Upper lobe of left lung (tissue), 6 donors: ENCODE measurements at regions not wholly inside any gene's neighbourhood (a gene's known extent, or its start where the extent isn't known, plus 50 kb on each side); places are given as distances from the start of the nearest gene placed in this dataset.

Source experiments
- ATAC-seq, 2 donors: fragments of 200-7000 bp; cut with Tn5 transposase; one replicate each; pipeline ENCODE4 v1.9.1; 2022; ENCODE audit warnings: mild to moderate bottlenecking in 2 of 2, moderate library complexity in 2 of 2; ENCODE audit not compliant: low FRiP score in 2 of 2
- DNase-seq, 2 donors: peaks; one replicate each; pipeline ENCODE4 v3.0.0-alpha.2; 2019 to 2020
- H3K27ac ChIP-seq, 4 donors: fragments of 200-600 bp; sonication (generic); one replicate each; pipeline ENCODE4 v1.5.1; 2016 to 2019
- H3K27me3 ChIP-seq, 4 donors: fragments of 200-600 bp; sonication (generic); one replicate each; pipeline ENCODE4 v1.5.1; 2017 to 2019
- H3K36me3 ChIP-seq, 4 donors: fragments of 200-600 bp; sonication (generic); one replicate each; pipeline ENCODE4 v1.5.1; 2016 to 2019
- H3K4me1 ChIP-seq, 4 donors: fragments of 200-600 bp; sonication (generic); one replicate each; pipeline ENCODE4 v1.5.1; 2018 to 2019
- H3K4me3 ChIP-seq, 4 donors: fragments of 200-600 bp; sonication (generic); one replicate each; pipeline ENCODE4 v1.5.1; 2017 to 2019; ENCODE audit warnings: mild to moderate bottlenecking in 2 of 4, moderate library complexity in 1 of 4
- H3K9me3 ChIP-seq, 4 donors: fragments of 200-600 bp; sonication (generic); one replicate each; pipeline ENCODE4 v1.5.1; 2018 to 2019
- CTCF ChIP-seq, 6 experiments: fragments of 450-650 bp in 4 of 6; fragments of 200-600 bp in 2 of 6; sonication (generic) in 2 of 6; IDR thresholded peaks; one replicate each; pipeline ENCODE4 v1.5.1; 2016 to 2019; ENCODE audit warnings: antibody characterized with exemption in 6 of 6
- EP300 ChIP-seq, 4 donors: sonication (generic); formaldehyde crosslinking; IDR thresholded peaks; one replicate each; pipeline ENCODE4 v1.5.1; 2017; ENCODE audit warnings: antibody characterized with exemption in 4 of 4, control low read depth in 2 of 4
- POLR2A ChIP-seq, 4 donors: fragments of 450-650 bp; IDR thresholded peaks; one replicate each; pipeline ENCODE4 v1.5.1; 2016 to 2017; ENCODE audit warnings: antibody characterized with exemption in 4 of 4, mild to moderate bottlenecking in 2 of 4
- POLR2AphosphoS5 ChIP-seq, 2 donors: sonication (generic); formaldehyde crosslinking; IDR thresholded peaks; one replicate each; pipeline ENCODE4 v1.5.1; 2017; ENCODE audit warnings: antibody characterized with exemption in 2 of 2
- WGBS, 2 donors: methylation state at CpG; one replicate each; pipeline ENCODE4 v1.1.5; 2017 to 2018; 5-methylcytosine and 5-hydroxymethylcytosine counted together
- donor health status: DM: no; HTN: no; CAD: no; lungs with moderate emphysema.
- donor health status: DM: no; HTN: yes; CAD: no; lungs with severe emphysema.

- Histone ChIP-seq H3K27me3 (peaks cover 0 to 4% (median 0%) of the 10 kb centered on the region in 4 donors), H3K9me3 (peaks cover 0 to 13% (median 5%) of the 10 kb centered on the region in 4 donors), H3K36me3 (no peaks in the 10 kb centered on the region), H3K4me3 (no peak overlapping the region), H3K4me1 (peaks cover 0 to 9% (median 2%) of the 10 kb centered on the region in 4 donors), H3K27ac (no peak overlapping the region)
- no peak for DNase-seq
- WGBS, 2 donors = 67 to 74% methylated on average over 3 to 5 of the region's 5 CpGs
- TF ChIP-seq POLR2A (IDR thresholded peaks at IDR 0.05) (no peak), EP300 (IDR thresholded peaks at IDR 0.05) (no peak), POLR2AphosphoS5 (IDR thresholded peaks at IDR 0.05) (no peak), CTCF (IDR thresholded peaks at IDR 0.05) (no peak)
- ATAC-seq = no peak
These were observed 173.6 kb upstream of the ALG10B start for GRCh38 chr12:38142974-38143373.

DNA sequence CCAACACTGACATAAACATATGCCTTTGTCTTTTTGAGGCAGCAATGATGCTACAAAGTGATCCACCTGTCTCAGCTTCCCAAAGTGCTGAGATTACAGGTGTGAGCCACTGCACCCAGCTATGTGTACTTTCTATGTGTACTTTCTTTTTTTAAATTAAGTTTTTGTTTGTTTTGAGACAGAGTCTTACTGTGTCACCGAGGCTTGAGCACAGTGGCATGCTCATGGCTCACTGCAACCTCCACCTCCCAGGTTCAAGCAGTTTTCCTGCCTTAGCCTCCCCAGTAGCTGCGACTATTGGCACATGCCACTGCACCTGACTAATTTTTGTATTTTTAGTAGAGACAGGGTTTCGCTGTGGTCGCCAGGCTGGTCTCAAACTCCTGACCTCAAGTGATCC lies 172.5 kb upstream of the ALG10B start:
- Histone ChIP-seq H3K36me3 (no peaks in the 10 kb centered on the region), H3K9me3 (peaks cover 0 to 13% (median 5%) of the 10 kb centered on the region in 4 donors), H3K27ac (no peak overlapping the region), H3K4me1 (no peaks in the 10 kb centered on the region), H3K4me3 (no peak overlapping the region), H3K27me3 (no peaks in the 10 kb centered on the region)
- TF ChIP-seq CTCF (IDR thresholded peaks at IDR 0.05) = no peak
- TF ChIP-seq EP300 (IDR thresholded peaks at IDR 0.05) = no peak
- TF ChIP-seq POLR2A (IDR thresholded peaks at IDR 0.05) = no peak
- no peak for TF ChIP-seq POLR2AphosphoS5 (IDR thresholded peaks at IDR 0.05)
- 81 to 83% methylated on average over 2 to 4 of the region's 4 CpGs for WGBS, 2 donors
- DNase-seq (no peak), ATAC-seq (no peak)

DNA sequence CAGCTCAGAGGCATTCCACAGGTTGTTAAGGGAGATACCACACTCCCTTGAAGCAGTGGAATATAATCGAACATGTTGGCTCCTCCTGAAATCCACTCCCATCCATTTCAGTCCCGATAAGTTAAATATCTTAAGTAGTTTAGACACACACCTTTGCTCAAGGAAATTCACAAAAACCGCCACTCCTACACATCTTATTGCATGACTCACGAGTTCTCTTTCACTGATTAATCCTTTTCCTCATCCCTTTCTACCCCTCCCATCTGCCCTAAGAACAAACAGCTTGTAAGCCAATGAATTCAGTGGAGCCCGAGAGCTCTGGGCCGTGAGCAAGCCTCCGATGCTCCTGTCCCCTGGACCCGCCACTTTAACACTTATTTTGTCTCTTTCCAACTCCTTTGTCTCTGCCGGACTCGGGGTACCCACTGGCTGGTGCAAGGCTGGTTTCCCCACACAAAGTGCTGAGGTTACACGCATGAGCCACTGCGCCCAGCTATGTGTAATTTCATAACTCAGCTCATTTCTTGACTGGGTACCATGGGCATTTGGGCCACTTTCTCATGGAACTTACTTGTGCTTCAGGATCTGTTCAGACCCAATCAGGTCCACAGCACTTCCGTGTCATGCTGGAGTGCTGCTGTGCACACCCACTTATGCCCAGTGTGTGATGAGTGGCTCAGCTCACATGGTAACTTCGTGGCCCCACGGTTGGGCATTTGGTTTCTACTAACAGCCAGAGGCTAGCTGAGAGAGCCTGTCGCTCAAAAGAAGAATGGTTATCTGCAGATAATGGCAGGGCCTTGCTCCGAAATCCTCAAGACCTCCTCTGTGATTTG lies 171.8 kb upstream of the ALG10B start:
- Histone ChIP-seq H3K4me3 (no peak overlapping the region), H3K27ac (no peak overlapping the region), H3K9me3 (peaks cover 0 to 13% (median 5%) of the 10 kb centered on the region in 4 donors), H3K27me3 (no peaks in the 10 kb centered on the region), H3K36me3 (no peaks in the 10 kb centered on the region), H3K4me1 (no peaks in the 10 kb centered on the region)
- DNase-seq = no peak
- TF ChIP-seq CTCF (IDR thresholded peaks at IDR 0.05) (no peak), POLR2A (IDR thresholded peaks at IDR 0.05) (no peak), EP300 (IDR thresholded peaks at IDR 0.05) (no peak), POLR2AphosphoS5 (IDR thresholded peaks at IDR 0.05) (no peak)
- no peak for ATAC-seq
- 78 to 80% methylated on average over 17 of the region's 17 CpGs for WGBS, 2 donors

GRCh38 chr12:38149395-38150073 lies 167.0 kb upstream of the ALG10B start:
- Histone ChIP-seq H3K36me3 (no peaks in the 10 kb centered on the region), H3K4me3 (no peak overlapping the region), H3K9me3 (peaks cover 0 to 13% (median 5%) of the 10 kb centered on the region in 4 donors), H3K27ac (no peak overlapping the region), H3K4me1 (no peaks in the 10 kb centered on the region), H3K27me3 (no peaks in the 10 kb centered on the region)
- ATAC-seq = no peak
- peak in 1 of 2 donors; percentile 34 for DNase-seq
- TF ChIP-seq POLR2AphosphoS5 (IDR thresholded peaks at IDR 0.05) (no peak), POLR2A (IDR thresholded peaks at IDR 0.05) (no peak), EP300 (IDR thresholded peaks at IDR 0.05) (no peak)
- 96 to 100% methylated on average over 4 to 14 of the region's 14 CpGs for WGBS, 2 donors

DNA sequence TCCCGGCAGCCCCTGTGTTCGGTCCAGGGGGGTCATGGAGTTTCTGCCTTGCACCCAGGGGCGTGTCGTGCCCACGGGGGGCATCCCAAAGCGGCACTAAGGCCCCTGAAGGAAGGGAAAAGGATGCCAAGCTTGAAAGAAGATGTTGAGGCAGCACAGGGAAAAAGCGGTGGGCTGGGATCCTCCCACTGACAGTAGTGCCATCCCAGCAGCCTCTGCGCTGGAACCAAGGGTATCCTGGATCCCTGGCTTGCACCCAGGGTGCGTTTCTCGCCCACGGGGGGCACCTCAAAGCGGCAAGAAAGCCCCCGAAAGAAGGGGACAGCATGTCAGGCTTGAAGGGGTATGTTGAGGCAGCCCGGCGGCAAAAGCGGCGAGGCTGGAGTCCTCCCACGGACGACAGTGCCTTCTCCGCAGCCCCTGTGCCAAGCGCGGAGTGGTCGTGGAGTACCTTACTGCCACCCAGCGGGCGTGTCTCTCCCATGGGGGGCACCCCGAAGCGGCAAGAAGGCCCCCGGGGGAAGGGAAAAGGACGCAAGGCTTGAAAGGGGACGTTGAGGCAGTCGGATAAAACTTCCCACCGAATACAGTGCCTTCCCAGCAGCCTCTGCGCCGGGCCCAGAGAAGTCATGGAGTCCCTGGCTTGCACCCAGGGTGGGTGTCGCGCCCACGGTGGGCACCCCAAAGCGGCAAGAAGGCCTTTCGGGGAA lies 164.4 kb upstream of the ALG10B start:
- Histone ChIP-seq H3K36me3 (no peaks in the 10 kb centered on the region), H3K4me3 (no peak overlapping the region), H3K4me1 (no peaks in the 10 kb centered on the region), H3K27ac (no peak overlapping the region), H3K27me3 (no peaks in the 10 kb centered on the region), H3K9me3 (peaks cover 0 to 3% (median under 1%) of the 10 kb centered on the region in 4 donors)
- 81 to 85% methylated on average over 39 of the region's 39 CpGs for WGBS, 2 donors
- DNase-seq = peak in 1 of 2 donors; percentile 63
- ATAC-seq = no peak
- TF ChIP-seq EP300 (IDR thresholded peaks at IDR 0.05) (no peak), POLR2A (IDR thresholded peaks at IDR 0.05) (no peak), POLR2AphosphoS5 (IDR thresholded peaks at IDR 0.05) (no peak), CTCF (IDR thresholded peaks at IDR 0.05) (no peak)
